GM23338 (cell line): ENCODE measurements at regions not wholly inside any gene's neighbourhood (a gene's known extent, or its start where the extent isn't known, plus 50 kb on each side); places are given as distances from the start of the nearest gene placed in this dataset.

Experiments used
- ATAC-seq: fragments of 200-7000 bp; cut with Tn5 transposase; 3 replicates; pipeline ENCODE4 v1.9.1; 2020
- DNase-seq: peaks from one replicate; pipeline ENCODE4 v3.0.0-alpha.2; 2015; ENCODE audit warnings: low spot score
- H2AFZ ChIP-seq: fragments of 200-600 bp; sonication (generic); 2 replicates; pipeline ENCODE4 v1.8.0; 2016; ENCODE audit warnings: antibody characterized with exemption, mild to moderate bottlenecking, moderate library complexity
- H3F3A ChIP-seq: fragments of 200-600 bp; sonication (generic); replicated peaks from 2 replicates; pipeline ENCODE4 v1.8.0; 2017; ENCODE audit warnings: antibody characterized with exemption, mixed run types, low read depth
- H3K27ac ChIP-seq: fragments of 200-600 bp; sonication (generic); 2 replicates; pipeline ENCODE4 v1.6.1; 2016; ENCODE audit warnings: low read depth
- H3K27me3 ChIP-seq: fragments of 200-600 bp; sonication (generic); 2 replicates; pipeline ENCODE4 v1.8.0; 2016; ENCODE audit warnings: mild to moderate bottlenecking, mixed run types, moderate library complexity; ENCODE audit not compliant: insufficient read depth
- H3K36me3 ChIP-seq: fragments of 200-600 bp; sonication (generic); 2 replicates; pipeline ENCODE4 v1.8.0; 2016; ENCODE audit warnings: mild to moderate bottlenecking; ENCODE audit not compliant: insufficient read depth
- H3K4me1 ChIP-seq: fragments of 200-600 bp; sonication (generic); 2 replicates; pipeline ENCODE4 v1.8.0; 2016; ENCODE audit warnings: mild to moderate bottlenecking, moderate library complexity; ENCODE audit not compliant: insufficient read depth
- H3K4me2 ChIP-seq: fragments of 200-600 bp; sonication (generic); 2 replicates; pipeline ENCODE4 v1.7.1; 2017; ENCODE audit warnings: mixed run types
- H3K4me3 ChIP-seq: fragments of 200-600 bp; sonication (generic); 2 replicates; pipeline ENCODE4 v1.6.1; 2016; ENCODE audit warnings: mixed run types
- H3K79me2 ChIP-seq: fragments of 200-600 bp; sonication (generic); replicated peaks from 2 replicates; pipeline ENCODE4 v1.8.0; 2017; ENCODE audit warnings: mild to moderate bottlenecking; ENCODE audit not compliant: insufficient read depth
- H3K9me2 ChIP-seq: fragments of 200-600 bp; sonication (generic); 2 replicates; pipeline ENCODE4 v1.8.0; 2017; ENCODE audit not compliant: insufficient read depth
- H4K20me1 ChIP-seq: fragments of 200-600 bp; sonication (generic); replicated peaks from 2 replicates; pipeline ENCODE4 v1.8.0; 2017; ENCODE audit warnings: mild to moderate bottlenecking; ENCODE audit not compliant: insufficient read depth
- H3K27ac Mint-ChIP-seq: 2 replicates; pipeline ENCODE4 v1.8.0; 2020; ENCODE audit warnings: inconsistent platforms, mild to moderate bottlenecking, moderate library complexity, mixed read lengths
- H3K27me3 Mint-ChIP-seq: 3 replicates; pipeline ENCODE4 v1.8.0; 2022; ENCODE audit warnings: low read depth, mild to moderate bottlenecking, moderate library complexity, mixed read lengths, inconsistent platforms; ENCODE audit not compliant: insufficient read depth, poor library complexity
- H3K36me3 Mint-ChIP-seq: 3 replicates; pipeline ENCODE4 v1.8.0; 2021; ENCODE audit warnings: low read depth, mild to moderate bottlenecking, inconsistent platforms, moderate library complexity, mixed read lengths
- H3K4me1 Mint-ChIP-seq: 3 replicates; pipeline ENCODE4 v1.8.0; 2020; ENCODE audit warnings: mild to moderate bottlenecking, inconsistent platforms, mixed read lengths
- H3K4me3 Mint-ChIP-seq: 3 replicates; pipeline ENCODE4 v1.8.0; 2021; ENCODE audit warnings: moderate library complexity, mild to moderate bottlenecking, inconsistent platforms, mixed read lengths
- H3K9me3 Mint-ChIP-seq: 3 replicates; pipeline ENCODE4 v1.8.0; 2020; ENCODE audit warnings: moderate library complexity, mild to moderate bottlenecking, inconsistent platforms, mixed read lengths
- CTCF ChIP-seq, 2 experiments: fragments of 200-600 bp in 1 of 2; sonication (generic) in 1 of 2; conservative IDR thresholded peaks; 2 replicates each; pipeline versions ENCODE4 v1.5.1 to v1.6.1; 2016 to 2017; ENCODE audit warnings: antibody characterized with exemption in 2 of 2, low read depth in 2 of 2, mild to moderate bottlenecking in 2 of 2, moderate library complexity in 1 of 2
- ETS1 ChIP-seq: IDR thresholded peaks from 2 replicates; pipeline ENCODE4 v1.6.1; 2016; ENCODE audit warnings: antibody characterized with exemption
- EZH2 ChIP-seq: fragments of 200-600 bp; sonication (generic); IDR thresholded peaks from one replicate; pipeline ENCODE4 v1.8.0; 2017; ENCODE audit warnings: antibody characterized with exemption, mild to moderate bottlenecking, low read depth; ENCODE audit not compliant: unreplicated experiment
- EZH2phosphoT487 ChIP-seq: fragments of 200-600 bp; sonication (generic); IDR thresholded peaks from one replicate; pipeline ENCODE4 v1.8.1; 2018; ENCODE audit warnings: antibody characterized with exemption; ENCODE audit not compliant: unreplicated experiment
- NANOG ChIP-seq: IDR thresholded peaks from 2 replicates; pipeline ENCODE4 v1.6.1; 2016; ENCODE audit warnings: antibody characterized with exemption, borderline replicate concordance
- POLR2AphosphoS5 ChIP-seq: IDR thresholded peaks from 2 replicates; pipeline ENCODE4 v1.6.1; 2016; ENCODE audit warnings: antibody characterized with exemption, low read depth
- STAT1 ChIP-seq: IDR thresholded peaks from one replicate; pipeline ENCODE4 v1.6.1; 2016; ENCODE audit warnings: antibody characterized with exemption; ENCODE audit not compliant: unreplicated experiment
- ZNF114 ChIP-seq: fragments of 250-450 bp; sonication (Bioruptor Pico); IDR thresholded peaks from 2 replicates; pipeline ENCODE4 v1.5.0; 2020; ENCODE audit warnings: mild to moderate bottlenecking, moderate library complexity
- ZNF331 ChIP-seq: fragments of 250-450 bp; sonication (Bioruptor Pico); IDR thresholded peaks from 2 replicates; pipeline ENCODE4 v1.5.0; 2020; ENCODE audit warnings: low read depth, mild to moderate bottlenecking, moderate library complexity
- TF ChIP-seq, protein P1 (sequence below): fragments of 250-450 bp; sonication (Bioruptor Pico); IDR thresholded peaks from 2 replicates; pipeline ENCODE4 v1.5.0; 2020; ENCODE audit warnings: mild to moderate bottlenecking, moderate library complexity

DNA sequence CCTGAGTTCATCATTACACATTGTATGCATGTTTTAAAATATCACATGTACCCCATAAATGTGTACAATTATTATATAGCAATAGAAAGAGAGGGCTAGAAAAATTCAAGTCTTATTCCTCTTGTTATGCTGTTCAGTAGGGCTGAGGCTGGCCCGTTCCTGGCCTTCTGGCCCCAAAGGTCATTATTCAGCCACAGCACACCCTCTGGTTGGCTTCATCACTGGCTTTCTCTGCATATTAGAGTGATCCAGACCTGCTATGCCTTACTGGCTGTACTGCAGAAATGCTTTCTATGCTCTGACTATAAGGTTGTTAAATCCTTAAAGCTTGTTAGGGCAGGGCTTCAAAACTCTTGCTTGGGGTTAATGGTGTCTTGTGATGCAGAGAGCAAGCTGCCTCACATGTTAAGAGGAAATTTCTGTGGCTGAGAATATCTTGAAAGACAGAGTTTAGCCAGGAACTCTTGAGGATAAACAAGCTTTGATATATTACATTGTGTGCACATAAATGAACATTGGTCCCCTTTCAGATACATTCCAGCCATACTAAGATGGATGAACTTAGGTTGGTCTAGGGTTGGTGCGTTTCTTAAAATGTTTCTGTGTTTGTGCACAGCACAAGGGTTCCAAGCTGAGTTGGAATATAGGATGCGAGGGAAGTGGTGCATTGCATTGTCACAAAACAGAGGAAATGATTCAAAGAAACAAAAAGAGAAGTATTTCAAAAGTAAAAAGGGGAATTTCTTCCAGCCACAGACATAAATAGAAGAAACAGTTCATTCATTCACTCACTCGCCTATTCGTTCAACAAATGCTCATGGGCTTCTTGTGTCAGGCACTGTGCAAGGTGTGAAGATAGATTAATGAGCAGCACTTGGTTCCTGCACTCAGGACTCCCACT lies 61.6 kb upstream of the WDR11 start:
- no peaks in the 10 kb centered on the region for H3K36me3 Mint-ChIP-seq
- Histone ChIP-seq H3K4me2 (no peak overlapping the region), H3K36me3 (no peaks in the 10 kb centered on the region), H2AFZ (0 out of 2 replicates have a peak overlapping the region, but pooled peaks have one; percentile 43), H3K4me3 (no peak overlapping the region), H4K20me1 (no peaks in the 10 kb centered on the region), H3K27ac (no peak overlapping the region), H3K79me2 (no peaks in the 10 kb centered on the region), H3K27me3 (no peaks in the 10 kb centered on the region), H3K9me2 (0 out of 2 replicates have a peak, but pooled peaks cover 3% of the 10 kb centered on the region), H3K4me1 (no peaks in the 10 kb centered on the region), H3F3A (no peaks in the 10 kb centered on the region)
- no peak overlapping the region for H3K4me3 Mint-ChIP-seq
- ATAC-seq (no peak), DNase-seq (no peak)
- H3K27ac Mint-ChIP-seq: no peak overlapping the region
- TF ChIP-seq ZNF114 (CRISPR knock-in tag) (no peak), CTCF (conservative IDR thresholded peaks at IDR 0.05; ENCODE audit: low read depth in 2 of 2) (no peak), STAT1 (no peak), EZH2phosphoT487 (no peak), POLR2AphosphoS5 (no peak), NANOG (no peak), ZNF331 (CRISPR knock-in tag) (no peak), ETS1 (no peak), EZH2 (no peak)
- TF ChIP-seq, protein P1, sequence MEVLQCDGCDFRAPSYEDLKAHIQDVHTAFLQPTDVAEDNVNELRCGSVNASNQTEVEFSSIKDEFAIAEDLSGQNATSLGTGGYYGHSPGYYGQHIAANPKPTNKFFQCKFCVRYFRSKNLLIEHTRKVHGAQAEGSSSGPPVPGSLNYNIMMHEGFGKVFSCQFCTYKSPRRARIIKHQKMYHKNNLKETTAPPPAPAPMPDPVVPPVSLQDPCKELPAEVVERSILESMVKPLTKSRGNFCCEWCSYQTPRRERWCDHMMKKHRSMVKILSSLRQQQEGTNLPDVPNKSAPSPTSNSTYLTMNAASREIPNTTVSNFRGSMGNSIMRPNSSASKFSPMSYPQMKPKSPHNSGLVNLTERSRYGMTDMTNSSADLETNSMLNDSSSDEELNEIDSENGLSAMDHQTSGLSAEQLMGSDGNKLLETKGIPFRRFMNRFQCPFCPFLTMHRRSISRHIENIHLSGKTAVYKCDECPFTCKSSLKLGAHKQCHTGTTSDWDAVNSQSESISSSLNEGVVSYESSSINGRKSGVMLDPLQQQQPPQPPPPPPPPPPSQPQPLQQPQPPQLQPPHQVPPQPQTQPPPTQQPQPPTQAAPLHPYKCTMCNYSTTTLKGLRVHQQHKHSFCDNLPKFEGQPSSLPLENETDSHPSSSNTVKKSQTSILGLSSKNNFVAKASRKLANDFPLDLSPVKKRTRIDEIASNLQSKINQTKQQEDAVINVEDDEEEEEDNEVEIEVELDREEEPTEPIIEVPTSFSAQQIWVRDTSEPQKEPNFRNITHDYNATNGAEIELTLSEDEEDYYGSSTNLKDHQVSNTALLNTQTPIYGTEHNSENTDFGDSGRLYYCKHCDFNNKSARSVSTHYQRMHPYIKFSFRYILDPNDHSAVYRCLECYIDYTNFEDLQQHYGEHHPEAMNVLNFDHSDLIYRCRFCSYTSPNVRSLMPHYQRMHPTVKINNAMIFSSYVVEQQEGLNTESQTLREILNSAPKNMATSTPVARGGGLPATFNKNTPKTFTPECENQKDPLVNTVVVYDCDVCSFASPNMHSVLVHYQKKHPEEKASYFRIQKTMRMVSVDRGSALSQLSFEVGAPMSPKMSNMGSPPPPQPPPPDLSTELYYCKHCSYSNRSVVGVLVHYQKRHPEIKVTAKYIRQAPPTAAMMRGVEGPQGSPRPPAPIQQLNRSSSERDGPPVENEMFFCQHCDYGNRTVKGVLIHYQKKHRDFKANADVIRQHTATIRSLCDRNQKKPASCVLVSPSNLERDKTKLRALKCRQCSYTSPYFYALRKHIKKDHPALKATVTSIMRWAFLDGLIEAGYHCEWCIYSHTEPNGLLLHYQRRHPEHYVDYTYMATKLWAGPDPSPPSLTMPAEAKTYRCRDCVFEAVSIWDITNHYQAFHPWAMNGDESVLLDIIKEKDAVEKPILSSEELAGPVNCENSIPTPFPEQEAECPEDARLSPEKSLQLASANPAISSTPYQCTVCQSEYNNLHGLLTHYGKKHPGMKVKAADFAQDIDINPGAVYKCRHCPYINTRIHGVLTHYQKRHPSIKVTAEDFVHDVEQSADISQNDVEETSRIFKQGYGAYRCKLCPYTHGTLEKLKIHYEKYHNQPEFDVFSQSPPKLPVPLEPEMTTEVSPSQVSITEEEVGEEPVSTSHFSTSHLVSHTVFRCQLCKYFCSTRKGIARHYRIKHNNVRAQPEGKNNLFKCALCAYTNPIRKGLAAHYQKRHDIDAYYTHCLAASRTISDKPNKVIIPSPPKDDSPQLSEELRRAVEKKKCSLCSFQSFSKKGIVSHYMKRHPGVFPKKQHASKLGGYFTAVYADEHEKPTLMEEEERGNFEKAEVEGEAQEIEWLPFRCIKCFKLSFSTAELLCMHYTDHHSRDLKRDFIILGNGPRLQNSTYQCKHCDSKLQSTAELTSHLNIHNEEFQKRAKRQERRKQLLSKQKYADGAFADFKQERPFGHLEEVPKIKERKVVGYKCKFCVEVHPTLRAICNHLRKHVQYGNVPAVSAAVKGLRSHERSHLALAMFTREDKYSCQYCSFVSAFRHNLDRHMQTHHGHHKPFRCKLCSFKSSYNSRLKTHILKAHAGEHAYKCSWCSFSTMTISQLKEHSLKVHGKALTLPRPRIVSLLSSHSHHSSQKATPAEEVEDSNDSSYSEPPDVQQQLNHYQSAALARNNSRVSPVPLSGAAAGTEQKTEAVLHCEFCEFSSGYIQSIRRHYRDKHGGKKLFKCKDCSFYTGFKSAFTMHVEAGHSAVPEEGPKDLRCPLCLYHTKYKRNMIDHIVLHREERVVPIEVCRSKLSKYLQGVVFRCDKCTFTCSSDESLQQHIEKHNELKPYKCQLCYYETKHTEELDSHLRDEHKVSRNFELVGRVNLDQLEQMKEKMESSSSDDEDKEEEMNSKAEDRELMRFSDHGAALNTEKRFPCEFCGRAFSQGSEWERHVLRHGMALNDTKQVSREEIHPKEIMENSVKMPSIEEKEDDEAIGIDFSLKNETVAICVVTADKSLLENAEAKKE: no peak
- 0 out of 3 replicates have a peak, but pooled peaks cover 2% of the 10 kb centered on the region for H3K9me3 Mint-ChIP-seq
- H3K27me3 Mint-ChIP-seq: no peaks in the 10 kb centered on the region
- peaks cover 12% of the 10 kb centered on the region for H3K4me1 Mint-ChIP-seq
